Lung (tissue), 11 donors: ENCODE measurements at regions not wholly inside any gene's neighbourhood (a gene's known extent, or its start where the extent isn't known, plus 50 kb on each side); places are given as distances from the start of the nearest gene placed in this dataset.

Source experiments
- ATAC-seq: fragments of 200-7000 bp; cut with Tn5 transposase; one replicate; pipeline ENCODE4 v1.9.1; 2020; ENCODE audit warnings: moderate number of reproducible peaks; ENCODE audit not compliant: insufficient read depth, low FRiP score
- DNase-seq, 3 donors: peaks; one replicate each; pipeline ENCODE4 v3.0.0-alpha.2; 2013 to 2017
- H3K27ac ChIP-seq, 2 donors: one replicate each; pipeline ENCODE4 v1.5.1; 2013; ENCODE audit warnings: mild to moderate bottlenecking in 2 of 2, moderate library complexity in 2 of 2, control low read depth in 1 of 2, inconsistent platforms in 1 of 2, low read depth in 1 of 2, low read length in 1 of 2
- H3K27me3 ChIP-seq, 3 donors: one replicate each; pipeline ENCODE4 v1.5.1; 2013; ENCODE audit warnings: low read length in 2 of 3; ENCODE audit not compliant: control insufficient read depth in 3 of 3, insufficient read depth in 3 of 3
- H3K36me3 ChIP-seq, 4 donors: one replicate each; pipeline ENCODE4 v1.5.1; 2013; ENCODE audit warnings: low read length in 4 of 4, mild to moderate bottlenecking in 1 of 4, moderate library complexity in 1 of 4; ENCODE audit not compliant: control insufficient read depth in 4 of 4, insufficient read depth in 4 of 4
- H3K4me1 ChIP-seq, 5 donors: one replicate each; pipeline ENCODE4 v1.5.1; 2013; ENCODE audit warnings: low read length in 5 of 5, mild to moderate bottlenecking in 2 of 5, moderate library complexity in 1 of 5; ENCODE audit not compliant: control insufficient read depth in 5 of 5, insufficient read depth in 5 of 5
- H3K4me3 ChIP-seq: one replicate; pipeline ENCODE4 v1.5.1; 2013; ENCODE audit warnings: mild to moderate bottlenecking, control low read depth, moderate library complexity
- H3K9ac ChIP-seq, 2 donors: one replicate each; pipeline ENCODE4 v1.5.1; 2013; ENCODE audit warnings: low read length in 2 of 2, control low read depth in 1 of 2; ENCODE audit not compliant: insufficient read depth in 1 of 2
- H3K9me3 ChIP-seq, 4 donors: one replicate each; pipeline ENCODE4 v1.5.1; 2013; ENCODE audit warnings: low read length in 3 of 4, mild to moderate bottlenecking in 1 of 4, moderate library complexity in 1 of 4; ENCODE audit not compliant: control insufficient read depth in 4 of 4, insufficient read depth in 3 of 4
- WGBS, 2 donors: extraction: QIAGEN DNeasy Blood & Tissue Kit; methylation state at CpG; one replicate each; pipeline ENCODE4 v1.1.7; 2013; 5-methylcytosine and 5-hydroxymethylcytosine counted together
- TF ChIP-seq, protein P1 (sequence below): IDR thresholded peaks from 2 replicates; pipeline ENCODE4 v1.5.1; 2012; ENCODE audit warnings: mild to moderate bottlenecking; ENCODE audit errors: control extremely low read depth, extremely low read depth
- donor health status: control.
- donor health status: control.
- donor health status: Bipolar disorder and iron deficiency.
- donor health status: healthy.
- donor health status: DM: yes; HTN: yes; CAD: no.

DNA sequence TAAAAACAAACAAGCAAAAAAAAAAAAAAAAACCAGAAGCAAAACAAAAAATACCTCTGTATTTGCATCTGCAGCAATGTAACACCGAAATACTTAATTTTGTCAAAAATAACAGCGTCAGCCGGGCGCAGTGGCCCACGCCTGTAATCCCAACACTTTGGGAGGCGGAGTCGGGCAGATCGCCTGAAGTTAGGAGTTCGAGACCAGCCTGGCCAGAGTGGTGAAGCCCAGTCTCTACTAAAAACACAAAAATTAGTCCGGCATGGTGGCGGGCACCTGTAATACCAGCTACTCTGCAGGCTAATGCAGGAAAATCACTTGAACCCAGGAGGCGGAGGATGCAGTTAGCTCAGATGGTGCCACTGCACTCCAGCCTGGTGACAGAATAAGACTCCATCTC is 683.5 kb upstream of the CA10 start:
- Histone ChIP-seq H3K9me3 (peaks cover 0 to 4% (median 0%) of the 10 kb centered on the region in 4 donors), H3K27ac (no peak overlapping the region), H3K4me1 (peaks cover 0 to 6% (median 0%) of the 10 kb centered on the region in 5 donors), H3K27me3 (no peaks in the 10 kb centered on the region), H3K36me3 (no peaks in the 10 kb centered on the region), H3K4me3 (no peak overlapping the region), H3K9ac (no peak overlapping the region)
- ATAC-seq (no peak), DNase-seq (no peak)
- TF ChIP-seq, protein P1, sequence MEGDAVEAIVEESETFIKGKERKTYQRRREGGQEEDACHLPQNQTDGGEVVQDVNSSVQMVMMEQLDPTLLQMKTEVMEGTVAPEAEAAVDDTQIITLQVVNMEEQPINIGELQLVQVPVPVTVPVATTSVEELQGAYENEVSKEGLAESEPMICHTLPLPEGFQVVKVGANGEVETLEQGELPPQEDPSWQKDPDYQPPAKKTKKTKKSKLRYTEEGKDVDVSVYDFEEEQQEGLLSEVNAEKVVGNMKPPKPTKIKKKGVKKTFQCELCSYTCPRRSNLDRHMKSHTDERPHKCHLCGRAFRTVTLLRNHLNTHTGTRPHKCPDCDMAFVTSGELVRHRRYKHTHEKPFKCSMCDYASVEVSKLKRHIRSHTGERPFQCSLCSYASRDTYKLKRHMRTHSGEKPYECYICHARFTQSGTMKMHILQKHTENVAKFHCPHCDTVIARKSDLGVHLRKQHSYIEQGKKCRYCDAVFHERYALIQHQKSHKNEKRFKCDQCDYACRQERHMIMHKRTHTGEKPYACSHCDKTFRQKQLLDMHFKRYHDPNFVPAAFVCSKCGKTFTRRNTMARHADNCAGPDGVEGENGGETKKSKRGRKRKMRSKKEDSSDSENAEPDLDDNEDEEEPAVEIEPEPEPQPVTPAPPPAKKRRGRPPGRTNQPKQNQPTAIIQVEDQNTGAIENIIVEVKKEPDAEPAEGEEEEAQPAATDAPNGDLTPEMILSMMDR = no peak
- 93 to 95% methylated on average over 12 of the region's 12 CpGs for WGBS, 2 donors

DNA sequence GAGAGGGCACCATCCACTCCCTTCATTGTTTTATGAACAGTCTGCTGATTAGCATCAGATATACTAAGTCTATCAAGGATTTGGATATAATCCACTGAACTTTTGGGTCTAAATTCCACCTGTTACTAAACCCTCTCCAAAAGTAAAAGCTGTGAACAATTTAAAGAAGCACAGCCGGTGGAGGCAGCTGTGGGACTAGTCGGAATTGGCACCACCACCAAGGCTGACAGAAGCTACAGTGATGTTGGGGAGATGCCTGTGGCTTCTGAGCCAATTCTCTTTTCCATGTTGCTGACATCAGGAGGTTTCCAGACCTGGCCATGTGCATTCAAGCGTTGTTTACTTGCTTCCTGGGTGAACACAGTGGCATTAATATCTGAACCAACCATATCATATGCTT is 679.0 kb upstream of the CA10 start:
- Histone ChIP-seq H3K4me1 (no peaks in the 10 kb centered on the region), H3K9me3 (peaks cover 0 to 2% (median 0%) of the 10 kb centered on the region in 4 donors), H3K27me3 (no peaks in the 10 kb centered on the region), H3K36me3 (no peaks in the 10 kb centered on the region), H3K27ac (no peak overlapping the region), H3K9ac (no peak overlapping the region), H3K4me3 (no peak overlapping the region)
- 84 to 88% methylated on average over 3 of the region's 3 CpGs for WGBS, 2 donors
- ATAC-seq (no peak), DNase-seq (no peak)
- TF ChIP-seq, protein P1 = no peak

DNA sequence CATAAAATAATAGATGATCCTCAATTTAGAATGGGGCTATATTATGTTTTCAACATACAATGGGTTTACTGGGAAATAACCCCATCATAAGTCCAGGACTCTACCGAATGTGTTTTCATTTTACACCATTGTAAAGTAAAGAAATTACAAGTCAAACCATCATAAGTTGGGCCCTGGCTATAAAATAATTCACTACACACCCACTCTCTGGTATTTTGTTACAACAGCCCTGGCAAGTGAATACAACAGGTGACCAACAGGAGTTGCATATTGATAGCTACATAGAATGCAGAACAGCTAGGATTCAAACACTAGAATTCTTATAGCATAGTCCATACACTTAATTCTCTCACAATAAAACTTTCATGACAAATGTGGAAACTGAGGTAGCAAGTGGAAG is 673.0 kb upstream of the CA10 start:
- H3K4me1 ChIP-seq = no peaks in the 10 kb centered on the region
- 93 to 95% methylated on average over 1 of the region's 1 CpG for WGBS, 2 donors
- DNase-seq = no peak
- no peak overlapping the region for H3K4me3 ChIP-seq
- no peaks in the 10 kb centered on the region for H3K27me3 ChIP-seq
- H3K9ac ChIP-seq = no peak overlapping the region
- TF ChIP-seq, protein P1 = no peak
- ATAC-seq = no peak
- H3K27ac ChIP-seq = no peak overlapping the region
- H3K9me3 ChIP-seq = no peaks in the 10 kb centered on the region
- H3K36me3 ChIP-seq = no peaks in the 10 kb centered on the region

DNA sequence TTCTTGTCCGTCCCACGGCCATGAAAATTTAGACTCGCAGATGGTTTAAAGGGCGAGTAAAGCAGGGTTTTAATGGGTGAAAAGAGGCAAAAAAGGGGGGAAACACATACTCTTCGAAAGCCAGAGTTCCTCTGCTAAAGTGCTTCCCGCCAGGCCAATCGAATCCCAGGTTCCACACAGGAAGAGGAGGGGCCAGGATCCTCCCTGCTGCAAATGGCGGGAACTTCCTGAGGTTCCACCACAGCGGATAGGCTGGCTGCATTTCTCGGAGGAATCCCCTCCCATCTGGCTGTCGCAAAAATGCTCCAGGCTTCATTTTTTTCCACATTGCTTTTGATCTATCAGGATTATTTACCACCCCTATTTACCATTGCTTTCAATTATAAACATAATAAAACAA is 670.1 kb upstream of the CA10 start:
- no peak for DNase-seq
- Histone ChIP-seq H3K4me1 (no peaks in the 10 kb centered on the region), H3K4me3 (no peak overlapping the region), H3K27me3 (no peaks in the 10 kb centered on the region), H3K9ac (no peak overlapping the region), H3K27ac (no peak overlapping the region), H3K9me3 (no peaks in the 10 kb centered on the region), H3K36me3 (no peaks in the 10 kb centered on the region)
- 81 to 91% methylated on average over 11 of the region's 11 CpGs for WGBS, 2 donors
- TF ChIP-seq, protein P1 = no peak
- no peak for ATAC-seq
